ENCODE measurements at regions not wholly inside any gene's neighbourhood (a gene's known extent, or its start where the extent isn't known, plus 50 kb on each side); places are given as distances from the start of the nearest gene placed in this dataset.

GRCh38 chr7:138303230-138304070 lies 156.6 kb upstream of the TRIM24 start:
- Mint-ChIP-seq H3K36me3 (ENCODE audit: unreplicated experiment) (no peaks in the 10 kb centered on the region), H3K27ac (ENCODE audit: unreplicated experiment) (no peak overlapping the region), H3K27me3 (ENCODE audit: unreplicated experiment) (peaks cover 2% of the 10 kb centered on the region), H3K4me3 (ENCODE audit: unreplicated experiment) (no peak overlapping the region), H3K4me1 (ENCODE audit: low read depth, unreplicated experiment) (no peaks in the 10 kb centered on the region), H3K9me3 (ENCODE audit: unreplicated experiment) (peaks cover 2% of the 10 kb centered on the region)
- no peak for DNase-seq
- TF ChIP-seq, protein P1, sequence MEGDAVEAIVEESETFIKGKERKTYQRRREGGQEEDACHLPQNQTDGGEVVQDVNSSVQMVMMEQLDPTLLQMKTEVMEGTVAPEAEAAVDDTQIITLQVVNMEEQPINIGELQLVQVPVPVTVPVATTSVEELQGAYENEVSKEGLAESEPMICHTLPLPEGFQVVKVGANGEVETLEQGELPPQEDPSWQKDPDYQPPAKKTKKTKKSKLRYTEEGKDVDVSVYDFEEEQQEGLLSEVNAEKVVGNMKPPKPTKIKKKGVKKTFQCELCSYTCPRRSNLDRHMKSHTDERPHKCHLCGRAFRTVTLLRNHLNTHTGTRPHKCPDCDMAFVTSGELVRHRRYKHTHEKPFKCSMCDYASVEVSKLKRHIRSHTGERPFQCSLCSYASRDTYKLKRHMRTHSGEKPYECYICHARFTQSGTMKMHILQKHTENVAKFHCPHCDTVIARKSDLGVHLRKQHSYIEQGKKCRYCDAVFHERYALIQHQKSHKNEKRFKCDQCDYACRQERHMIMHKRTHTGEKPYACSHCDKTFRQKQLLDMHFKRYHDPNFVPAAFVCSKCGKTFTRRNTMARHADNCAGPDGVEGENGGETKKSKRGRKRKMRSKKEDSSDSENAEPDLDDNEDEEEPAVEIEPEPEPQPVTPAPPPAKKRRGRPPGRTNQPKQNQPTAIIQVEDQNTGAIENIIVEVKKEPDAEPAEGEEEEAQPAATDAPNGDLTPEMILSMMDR (IDR thresholded peaks at IDR 0.05; ENCODE audit: partially characterized antibody, unreplicated experiment) = no peak

DNA sequence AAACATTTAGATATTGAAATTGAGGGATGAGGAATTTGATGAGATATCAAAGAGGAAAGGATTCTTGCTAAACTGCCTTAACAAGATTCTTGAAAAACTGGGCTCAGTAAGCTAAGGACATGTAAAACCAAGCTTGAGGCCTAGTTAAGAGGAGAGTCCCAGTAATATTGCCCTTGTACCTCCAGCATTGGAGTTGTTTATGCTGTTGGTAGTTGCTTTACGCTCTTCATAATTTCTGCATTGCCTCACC lies 156.1 kb upstream of the TRIM24 start:
- Mint-ChIP-seq H3K4me1 (ENCODE audit: low read depth, unreplicated experiment) (no peaks in the 10 kb centered on the region), H3K4me3 (ENCODE audit: unreplicated experiment) (no peak overlapping the region), H3K9me3 (ENCODE audit: unreplicated experiment) (peaks cover 2% of the 10 kb centered on the region), H3K36me3 (ENCODE audit: unreplicated experiment) (no peaks in the 10 kb centered on the region), H3K27me3 (ENCODE audit: unreplicated experiment) (peaks cover 2% of the 10 kb centered on the region), H3K27ac (ENCODE audit: unreplicated experiment) (no peak overlapping the region)
- TF ChIP-seq, protein P1 (IDR thresholded peaks at IDR 0.05; ENCODE audit: partially characterized antibody, unreplicated experiment) = no peak
- no peak for DNase-seq

DNA sequence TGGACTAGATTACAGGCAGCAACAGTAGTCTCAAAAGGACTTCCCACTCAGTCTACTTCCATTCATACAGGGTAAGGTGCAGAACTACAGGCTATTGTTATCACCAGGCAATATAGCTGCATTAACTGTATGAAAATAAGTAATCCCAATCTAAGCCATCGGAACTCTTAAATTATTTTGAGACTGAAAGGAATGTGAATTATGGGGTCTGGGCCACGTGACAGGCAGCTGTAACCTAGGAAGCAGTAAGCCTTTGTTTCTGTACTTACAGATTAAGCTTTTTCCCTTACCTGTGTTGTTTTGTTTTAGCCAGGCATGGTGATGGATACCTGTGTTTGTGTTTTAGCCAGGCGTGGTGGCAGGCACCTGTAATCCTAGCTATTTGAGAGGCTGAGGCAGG lies 152.4 kb upstream of the TRIM24 start:
- H3K36me3 Mint-ChIP-seq (ENCODE audit: unreplicated experiment) = no peaks in the 10 kb centered on the region
- H3K4me1 Mint-ChIP-seq (ENCODE audit: low read depth, unreplicated experiment) = no peaks in the 10 kb centered on the region
- TF ChIP-seq, protein P1 (IDR thresholded peaks at IDR 0.05; ENCODE audit: partially characterized antibody, unreplicated experiment) = no peak
- peaks cover 5% of the 10 kb centered on the region for H3K27me3 Mint-ChIP-seq (ENCODE audit: unreplicated experiment)
- H3K9me3 Mint-ChIP-seq (ENCODE audit: unreplicated experiment) = no peaks in the 10 kb centered on the region
- H3K27ac Mint-ChIP-seq (ENCODE audit: unreplicated experiment) = no peak overlapping the region
- H3K4me3 Mint-ChIP-seq (ENCODE audit: unreplicated experiment) = no peak overlapping the region
- no peak for DNase-seq

DNA sequence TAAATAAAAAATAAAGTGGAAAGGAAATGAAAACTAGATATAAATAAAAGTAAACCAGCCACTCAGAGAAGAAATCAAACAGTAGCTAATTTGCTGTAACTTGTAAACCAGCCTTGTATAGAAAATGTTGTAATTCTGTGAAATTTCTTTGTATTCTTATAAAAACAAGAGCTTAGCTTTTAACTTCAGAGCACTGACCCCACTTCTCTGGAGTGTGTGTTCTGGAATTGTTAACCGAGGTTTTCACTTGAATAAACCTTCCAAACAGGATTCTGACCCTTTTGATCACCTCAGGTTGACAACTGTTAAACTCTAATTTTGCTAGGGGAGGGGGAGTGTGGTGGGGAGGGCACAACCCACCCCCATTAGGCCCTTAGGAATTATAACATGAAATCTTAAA lies 151.9 kb upstream of the TRIM24 start:
- no peak overlapping the region for H3K4me3 Mint-ChIP-seq (ENCODE audit: unreplicated experiment)
- TF ChIP-seq, protein P1 (IDR thresholded peaks at IDR 0.05; ENCODE audit: partially characterized antibody, unreplicated experiment) = no peak
- no peaks in the 10 kb centered on the region for H3K9me3 Mint-ChIP-seq (ENCODE audit: unreplicated experiment)
- no peak overlapping the region for H3K27ac Mint-ChIP-seq (ENCODE audit: unreplicated experiment)
- no peaks in the 10 kb centered on the region for H3K4me1 Mint-ChIP-seq (ENCODE audit: low read depth, unreplicated experiment)
- peaks cover 5% of the 10 kb centered on the region for H3K27me3 Mint-ChIP-seq (ENCODE audit: unreplicated experiment)
- no peaks in the 10 kb centered on the region for H3K36me3 Mint-ChIP-seq (ENCODE audit: unreplicated experiment)
- no peak for DNase-seq

DNA sequence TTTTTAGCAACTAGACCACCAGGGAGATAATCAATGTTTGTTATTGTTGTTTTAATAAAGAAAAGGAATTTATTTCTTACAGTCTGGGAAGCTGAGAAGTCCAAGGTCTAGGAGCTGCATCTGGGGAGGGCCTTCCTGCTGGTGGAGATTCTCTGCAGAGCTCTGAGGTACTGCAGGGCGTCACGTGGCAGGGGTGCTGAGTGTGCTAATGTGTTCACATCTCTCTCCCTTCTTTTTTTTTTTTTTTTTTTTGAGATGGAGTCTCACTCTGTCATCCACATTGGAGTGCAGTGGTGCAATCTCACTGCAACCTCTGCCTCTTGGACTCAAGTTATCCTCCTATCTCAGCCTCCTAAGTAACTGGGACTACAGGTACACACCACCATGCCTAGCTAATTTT lies 150.9 kb upstream of the TRIM24 start:
- TF ChIP-seq, protein P1 (IDR thresholded peaks at IDR 0.05; ENCODE audit: partially characterized antibody, unreplicated experiment) = no peak
- Mint-ChIP-seq H3K4me1 (ENCODE audit: low read depth, unreplicated experiment) (no peaks in the 10 kb centered on the region), H3K36me3 (ENCODE audit: unreplicated experiment) (no peaks in the 10 kb centered on the region), H3K27ac (ENCODE audit: unreplicated experiment) (no peak overlapping the region), H3K9me3 (ENCODE audit: unreplicated experiment) (no peaks in the 10 kb centered on the region), H3K4me3 (ENCODE audit: unreplicated experiment) (no peak overlapping the region), H3K27me3 (ENCODE audit: unreplicated experiment) (peaks cover 5% of the 10 kb centered on the region)
- no peak for DNase-seq
